B cell (primary cell): ENCODE measurements at regions not wholly inside any gene's neighbourhood (a gene's known extent, or its start where the extent isn't known, plus 50 kb on each side); places are given as distances from the start of the nearest gene placed in this dataset.

ENCODE experiments used
- ATAC-seq: fragments of 200-7000 bp; cut with Tn5 transposase; one replicate; pipeline ENCODE4 v1.10.0; 2021; ENCODE audit warnings: low read depth, mild to moderate bottlenecking, moderate number of reproducible peaks, moderate library complexity
- CTCF ChIA-PET: fragments of 350-600 bp; sonication (Branson Sonifier 250); formaldehyde crosslinking; loops from one replicate; lab custom pipeline; 2021; ENCODE audit warnings: antibody characterized with exemption, inconsistent platforms; lab: Charles Lee
- POLR2A ChIA-PET: fragments of 350-600 bp; sonication (Branson Sonifier 250); formaldehyde crosslinking; loops from one replicate; lab custom pipeline; 2021; ENCODE audit warnings: antibody characterized with exemption; lab: Charles Lee
- DNase-seq: peaks from one replicate; pipeline ENCODE4 v3.0.0; 2013
- H2AFZ ChIP-seq: 2 replicates; pipeline ENCODE4 v1.6.1; 2012; ENCODE audit warnings: mild to moderate bottlenecking, low read depth, low read length; ENCODE audit not compliant: insufficient read depth, poor library complexity, severe bottlenecking
- H3K27ac ChIP-seq, 2 donors: 1 replicate in 1 of 2; 2 replicates in 1 of 2; pipeline ENCODE4 v1.5.1; 2012 to 2013; ENCODE audit warnings: low read length in 2 of 2, mild to moderate bottlenecking in 2 of 2, moderate library complexity in 1 of 2
- H3K27me3 ChIP-seq, 4 experiments: fragments of 200-600 bp in 1 of 4; sonication (generic) in 1 of 4; replicated peaks in 1 of 4; 1 replicate in 2 of 4; 2 replicates in 2 of 4; pipeline versions ENCODE4 v1.6.1 to v1.7.0; 2013 to 2016; ENCODE audit warnings: low read length in 3 of 4, mild to moderate bottlenecking in 2 of 4, mixed read lengths in 1 of 4, moderate library complexity in 1 of 4; ENCODE audit not compliant: insufficient read depth in 4 of 4, control insufficient read depth in 3 of 4; ENCODE audit errors: control extremely low read depth in 1 of 4
- H3K36me3 ChIP-seq, 2 experiments: replicated peaks in 1 of 2; 1 replicate in 1 of 2; 2 replicates in 1 of 2; pipeline versions ENCODE4 v1.6.1 to v1.7.1; 2013; ENCODE audit warnings: low read length in 1 of 2; ENCODE audit not compliant: insufficient read depth in 2 of 2, control insufficient read depth in 1 of 2; ENCODE audit errors: control extremely low read depth in 1 of 2, extremely low read depth in 1 of 2
- H3K4me1 ChIP-seq, 2 donors: fragments of 200-600 bp in 1 of 2; sonication (generic) in 1 of 2; 1 replicate in 1 of 2; 2 replicates in 1 of 2; pipeline versions ENCODE4 v1.5.1 to v1.6.1; 2013 to 2017; ENCODE audit warnings: low read length in 2 of 2; ENCODE audit not compliant: control insufficient read depth in 2 of 2, insufficient read depth in 2 of 2
- H3K4me2 ChIP-seq: replicated peaks from 2 replicates; pipeline ENCODE3; 2012; ENCODE audit warnings: mild to moderate bottlenecking, low read depth, low read length; ENCODE audit not compliant: poor library complexity, severe bottlenecking
- H3K4me3 ChIP-seq, 5 experiments: fragments of 200-600 bp in 1 of 5; sonication (generic) in 1 of 5; 1 replicate in 3 of 5; 2 replicates in 2 of 5; pipeline versions ENCODE4 v1.5.1 to v1.7.0; 2011 to 2016; ENCODE audit warnings: low read length in 4 of 5, mild to moderate bottlenecking in 4 of 5, low read depth in 2 of 5, control low read depth in 1 of 5, moderate library complexity in 1 of 5; ENCODE audit not compliant: insufficient read depth in 1 of 5; ENCODE audit errors: control extremely low read depth in 1 of 5, extremely low read depth in 1 of 5
- H3K79me2 ChIP-seq: fragments of 200-600 bp; sonication (generic); one replicate; pipeline ENCODE4 v1.6.0; 2016; ENCODE audit warnings: low read length; ENCODE audit not compliant: control insufficient read depth, insufficient read depth
- H3K9ac ChIP-seq: fragments of 200-600 bp; sonication (generic); 2 replicates; pipeline ENCODE4 v1.6.1; 2017; ENCODE audit warnings: mild to moderate bottlenecking, low read length, moderate library complexity
- H3K9me3 ChIP-seq, 3 donors: one replicate each; pipeline versions ENCODE4 v1.6.1 to v1.7.1; 2013; ENCODE audit warnings: low read length in 2 of 3; ENCODE audit not compliant: control insufficient read depth in 2 of 3, insufficient read depth in 1 of 3; ENCODE audit errors: control extremely low read depth in 1 of 3
- H4K20me1 ChIP-seq: 2 replicates; pipeline ENCODE4 v1.6.0; 2012; ENCODE audit warnings: mild to moderate bottlenecking, low read length; ENCODE audit not compliant: insufficient read depth, control insufficient read depth, poor library complexity, severe bottlenecking
- H3K27ac Mint-ChIP-seq: one replicate; pipeline ENCODE4 v1.8.0; 2021; ENCODE audit warnings: mixed read lengths
- H3K27me3 Mint-ChIP-seq: one replicate; pipeline ENCODE4 v1.8.0; 2021; ENCODE audit warnings: mixed read lengths
- H3K4me1 Mint-ChIP-seq: one replicate; pipeline ENCODE4 v1.8.0; 2021; ENCODE audit warnings: mixed read lengths
- H3K4me3 Mint-ChIP-seq: one replicate; pipeline ENCODE4 v1.8.0; 2021; ENCODE audit warnings: mixed read lengths
- H3K9me3 Mint-ChIP-seq: one replicate; pipeline ENCODE4 v1.8.0; 2022; ENCODE audit warnings: mixed read lengths; ENCODE audit not compliant: insufficient read depth
- CTCF ChIP-seq: fragments of 200-600 bp; IDR thresholded peaks from one replicate; pipeline ENCODE4 v1.8.0; 2022; ENCODE audit warnings: antibody characterized with exemption, mild to moderate bottlenecking
- EZH2 ChIP-seq: IDR thresholded peaks from 2 replicates; pipeline ENCODE4 v1.6.1; 2012; ENCODE audit warnings: borderline replicate concordance, low read depth, mild to moderate bottlenecking, moderate library complexity, low read length; ENCODE audit not compliant: insufficient read depth, poor library complexity, severe bottlenecking
- WGBS: methylation state at CpG from one replicate; pipeline ENCODE4 v1.1.5; 2013; ENCODE audit warnings: missing lambda C conversion rate; ENCODE audit not compliant: insufficient coverage; 5-methylcytosine and 5-hydroxymethylcytosine counted together
- intact Hi-C: fragments of 100-400 bp; cut with micrococcal nuclease; formaldehyde crosslinking; loops from one replicate; pipeline ENCODE4 v1.10.0; 2022

- no peak overlapping the region for H3K4me3 Mint-ChIP-seq
- H3K4me3 ChIP-seq = no peak overlapping the region
- H3K9me3 Mint-ChIP-seq = no peaks in the 10 kb centered on the region
Observed at GRCh38 chrX:25618248-25618647, 519.9 kb upstream of the MAGEB18 start.

GRCh38 chrX:25640276-25640675 is 497.9 kb upstream of the MAGEB18 start:
- no peaks in the 10 kb centered on the region for H3K27me3 Mint-ChIP-seq

More at GRCh38 chrX:25618248-25618647, 519.9 kb upstream of the MAGEB18 start:
- Histone ChIP-seq H3K4me2 (no peak overlapping the region), H3K9ac (no peak overlapping the region), H3K9me3 (no peaks in the 10 kb centered on the region), H3K79me2 (no peaks in the 10 kb centered on the region), H3K27ac (no peak overlapping the region), H2AFZ (no peak overlapping the region), H3K36me3 (no peaks in the 10 kb centered on the region), H3K4me1 (no peaks in the 10 kb centered on the region), H3K27me3 (no peaks in the 10 kb centered on the region), H4K20me1 (no peaks in the 10 kb centered on the region)
- ATAC-seq (no peak), DNase-seq (no peak)
- WGBS = 83% methylated on average over 2 of the region's 4 CpGs
- Mint-ChIP-seq H3K4me1 (no peaks in the 10 kb centered on the region), H3K27me3 (no peaks in the 10 kb centered on the region), H3K27ac (no peak overlapping the region)
- TF ChIP-seq EZH2 = no peak
- TF ChIP-seq CTCF = no peak
- intact Hi-C loops = no loop called here
- POLR2A ChIA-PET = no interaction called here
- CTCF ChIA-PET = no interaction called here

More at GRCh38 chrX:25640276-25640675, 497.9 kb upstream of the MAGEB18 start:
- H3K9me3 ChIP-seq = no peaks in the 10 kb centered on the region
- no peaks in the 10 kb centered on the region for H3K27me3 ChIP-seq
- CTCF ChIA-PET = no interaction called here
- no peaks in the 10 kb centered on the region for H3K4me1 ChIP-seq
- no peaks in the 10 kb centered on the region for H4K20me1 ChIP-seq
- H3K36me3 ChIP-seq = no peaks in the 10 kb centered on the region
- H3K9me3 Mint-ChIP-seq = peaks cover 4% of the 10 kb centered on the region
- H3K4me2 ChIP-seq = no peak overlapping the region
- H3K27ac Mint-ChIP-seq = no peak overlapping the region
- ATAC-seq (no peak), DNase-seq (no peak)
- POLR2A ChIA-PET = no interaction called here
- TF ChIP-seq CTCF (no peak), EZH2 (no peak)
- no peaks in the 10 kb centered on the region for H3K4me1 Mint-ChIP-seq
- no peaks in the 10 kb centered on the region for H3K79me2 ChIP-seq
- H3K9ac ChIP-seq = no peak overlapping the region
- no CpG with 5 or more reads among the region's 1 CpG for WGBS
- no peak overlapping the region for H3K27ac ChIP-seq
- H3K4me3 ChIP-seq = no peak overlapping the region
- intact Hi-C loops = no loop called here
- H3K4me3 Mint-ChIP-seq = no peak overlapping the region
- no peak overlapping the region for H2AFZ ChIP-seq
